ENCODE measurements at regions not wholly inside any gene's neighbourhood (a gene's known extent, or its start where the extent isn't known, plus 50 kb on each side); places are given as distances from the start of the nearest gene placed in this dataset.

DNA sequence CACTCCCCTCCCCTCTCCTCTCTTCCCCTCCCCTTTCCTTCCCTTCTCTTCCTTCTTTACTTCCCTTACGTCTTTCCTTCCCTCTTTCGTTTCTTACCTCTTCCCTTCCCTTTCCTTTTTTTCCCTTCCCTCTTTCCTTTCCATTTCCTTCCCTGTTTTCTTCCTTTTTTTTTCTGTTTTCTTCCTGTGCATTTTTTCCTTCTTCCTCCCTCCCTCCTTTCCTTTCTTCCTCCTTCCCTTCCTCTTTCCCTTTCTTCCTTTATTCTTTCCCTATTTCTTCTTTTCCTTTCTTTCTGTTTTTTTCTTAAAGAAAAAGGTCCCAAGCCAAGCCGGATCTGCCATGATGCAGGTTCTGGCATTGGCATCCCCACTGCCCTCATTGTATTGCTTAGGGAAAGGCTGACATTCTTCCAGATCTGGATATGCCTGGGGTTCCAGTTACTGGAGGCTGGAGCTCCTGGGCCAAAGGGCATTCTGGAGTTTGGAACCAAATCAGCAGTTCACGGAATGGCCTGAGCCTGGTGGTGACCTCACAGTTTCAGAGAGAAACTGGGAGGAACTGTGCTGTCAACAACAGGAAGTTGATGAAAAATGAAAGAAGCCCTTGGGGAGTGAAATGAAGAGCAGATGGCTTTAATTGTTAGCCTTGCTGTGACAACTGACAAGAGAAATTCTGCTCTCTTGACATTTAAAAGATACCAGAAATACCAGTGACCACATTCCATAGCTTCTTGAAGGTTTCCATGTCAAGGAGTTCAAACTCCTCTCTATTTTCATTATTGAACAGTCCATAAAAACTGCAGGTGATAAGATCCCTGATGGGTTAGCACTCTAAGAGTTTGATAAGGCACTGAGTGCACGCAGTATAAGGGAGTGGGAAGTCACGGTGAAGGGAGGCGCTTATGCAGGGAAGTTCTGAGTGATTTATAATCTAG is 622.1 kb downstream of the SPRY1 start:
- in situ Hi-C loops (cut with HindIII; ENCODE audit: low sequenced_read_pairs): no loop called here

DNA sequence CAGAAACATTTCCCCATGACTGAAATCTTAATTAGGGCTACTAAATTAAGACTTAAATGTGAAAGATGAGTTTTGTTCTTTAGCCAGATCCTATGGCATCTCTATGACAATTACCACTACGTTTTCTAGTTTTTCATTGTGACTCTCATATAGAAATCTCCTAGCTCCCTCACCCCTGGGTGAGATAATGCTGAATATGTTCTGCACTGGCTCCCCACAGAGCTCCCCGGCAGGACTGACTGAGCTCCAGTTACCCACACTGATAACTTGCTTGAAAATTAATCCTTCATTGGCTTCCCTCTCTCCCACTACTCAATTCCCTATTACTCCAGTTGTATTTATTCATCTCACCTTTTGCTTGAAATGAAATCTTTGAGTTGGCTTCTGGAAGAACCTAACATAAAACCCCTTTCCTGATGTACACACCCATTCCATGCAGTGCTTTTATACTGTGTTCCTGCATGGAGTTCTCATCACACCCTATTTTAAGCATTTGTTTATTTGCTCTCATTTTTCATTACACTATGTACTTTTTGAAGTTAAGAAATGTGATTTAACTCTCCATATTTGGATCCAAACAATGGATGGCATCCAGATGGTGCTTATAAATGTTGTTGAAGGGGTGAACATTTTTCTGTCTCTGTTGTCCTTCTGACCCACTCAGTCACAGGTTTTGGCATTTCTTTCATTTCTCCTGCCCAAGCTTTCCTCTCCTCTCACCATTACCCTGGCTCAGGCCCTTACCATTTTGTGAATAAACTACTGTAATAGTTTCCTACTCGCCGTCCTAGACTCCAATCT is 623.4 kb downstream of the SPRY1 start:
- in situ Hi-C loops (cut with HindIII; ENCODE audit: low sequenced_read_pairs): no loop called here

DNA sequence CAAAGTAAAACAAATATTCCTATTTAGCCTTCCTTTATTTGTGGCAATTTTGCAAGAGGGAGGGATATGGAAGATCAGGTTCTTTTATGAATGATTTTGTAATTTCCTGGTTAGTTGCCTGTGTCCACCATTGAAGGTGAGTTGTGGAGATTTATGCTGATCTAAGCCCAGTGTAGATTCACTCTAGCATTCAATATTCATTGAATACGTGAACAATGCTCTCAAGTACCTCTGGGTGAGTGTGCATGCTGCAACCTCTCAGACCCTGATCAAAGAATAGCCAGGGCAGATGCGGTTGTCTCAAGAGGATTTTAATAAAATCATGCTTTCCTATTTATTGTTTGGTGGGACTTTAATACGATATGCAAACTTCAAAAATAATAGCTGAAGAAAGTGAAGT is 628.4 kb downstream of the SPRY1 start:
- in situ Hi-C loops (cut with HindIII; ENCODE audit: low sequenced_read_pairs): no loop called here

DNA sequence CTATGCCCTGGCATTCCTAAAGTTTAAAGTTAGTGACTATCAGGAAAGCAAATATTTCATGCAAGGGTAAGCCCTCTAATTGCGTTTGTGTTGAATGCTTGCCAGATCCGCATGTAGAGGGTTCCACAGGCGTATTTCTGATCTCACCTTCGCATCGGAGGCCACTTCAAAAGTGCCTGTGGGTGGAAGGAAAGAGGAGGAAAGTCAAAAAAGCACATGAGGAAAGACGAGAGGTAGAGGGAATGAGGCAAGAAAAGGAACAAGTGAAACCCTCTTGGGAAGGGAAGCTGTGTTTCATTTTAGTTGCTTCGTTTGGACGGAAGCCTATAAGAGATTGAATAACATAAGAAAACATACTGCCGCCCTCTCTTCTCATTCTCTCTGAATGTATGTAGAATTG is 628.8 kb downstream of the SPRY1 start:
- in situ Hi-C loops (cut with HindIII; ENCODE audit: low sequenced_read_pairs): no loop called here

DNA sequence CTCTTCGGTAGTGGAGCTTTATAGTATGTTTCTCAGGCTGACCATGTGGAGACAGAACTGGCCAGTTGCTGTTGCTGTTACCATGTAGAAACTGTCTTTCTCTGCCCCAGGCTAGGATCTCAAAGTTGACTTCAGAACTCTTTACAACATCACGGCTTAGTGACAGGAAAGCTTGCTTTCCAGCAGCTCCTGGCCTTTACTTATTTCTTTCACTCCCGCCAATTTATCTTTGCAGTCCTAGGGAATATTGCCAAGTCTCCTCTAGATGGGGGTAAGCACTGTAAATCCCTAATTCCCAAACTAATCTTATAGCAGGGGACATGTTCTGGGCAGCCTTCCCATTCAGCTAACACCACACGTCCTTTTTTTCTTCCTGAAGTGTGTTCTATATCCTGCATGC is 631.6 kb downstream of the SPRY1 start:
- in situ Hi-C loops (cut with HindIII; ENCODE audit: low sequenced_read_pairs): no loop called here

DNA sequence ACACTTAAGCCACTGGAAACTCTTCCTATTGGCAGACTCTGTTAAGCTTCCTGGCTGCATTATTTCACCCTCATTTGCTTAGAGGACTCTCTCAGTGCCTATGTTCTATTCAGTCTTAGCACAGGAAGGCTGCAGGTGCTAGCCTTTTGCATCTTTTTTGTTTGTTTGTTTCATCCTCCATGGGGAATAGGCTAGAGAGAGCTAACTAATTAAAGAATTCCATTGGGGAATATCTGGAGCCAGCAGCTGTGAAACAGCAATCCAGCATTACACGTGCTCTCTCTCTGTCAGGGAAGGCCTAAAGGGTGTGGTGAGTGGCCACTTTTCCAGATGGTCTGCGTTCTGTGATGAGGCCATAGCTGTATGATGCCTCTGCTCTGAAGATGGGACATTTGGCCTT is 633.6 kb downstream of the SPRY1 start:
- in situ Hi-C loops (cut with HindIII; ENCODE audit: low sequenced_read_pairs): no loop called here

DNA sequence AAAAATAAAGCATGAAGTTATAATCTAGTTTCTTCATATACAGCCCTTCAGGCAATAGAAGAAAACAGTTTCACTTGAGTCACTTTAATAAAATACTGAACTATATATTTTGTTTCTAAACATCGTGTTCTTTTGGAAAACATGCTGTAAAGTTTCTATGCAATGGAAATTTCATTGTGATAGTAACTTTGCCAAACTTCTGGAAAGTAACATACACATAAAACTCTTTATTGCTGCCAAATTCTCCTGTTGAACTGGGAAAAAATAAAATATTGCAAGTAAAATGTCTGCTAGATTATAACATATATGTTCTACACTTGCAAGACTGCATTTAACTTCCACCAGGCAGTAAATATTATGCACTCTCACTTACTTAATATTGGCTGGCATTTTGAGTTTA is 635.4 kb downstream of the SPRY1 start:
- in situ Hi-C loops (cut with HindIII; ENCODE audit: low sequenced_read_pairs): no loop called here

DNA sequence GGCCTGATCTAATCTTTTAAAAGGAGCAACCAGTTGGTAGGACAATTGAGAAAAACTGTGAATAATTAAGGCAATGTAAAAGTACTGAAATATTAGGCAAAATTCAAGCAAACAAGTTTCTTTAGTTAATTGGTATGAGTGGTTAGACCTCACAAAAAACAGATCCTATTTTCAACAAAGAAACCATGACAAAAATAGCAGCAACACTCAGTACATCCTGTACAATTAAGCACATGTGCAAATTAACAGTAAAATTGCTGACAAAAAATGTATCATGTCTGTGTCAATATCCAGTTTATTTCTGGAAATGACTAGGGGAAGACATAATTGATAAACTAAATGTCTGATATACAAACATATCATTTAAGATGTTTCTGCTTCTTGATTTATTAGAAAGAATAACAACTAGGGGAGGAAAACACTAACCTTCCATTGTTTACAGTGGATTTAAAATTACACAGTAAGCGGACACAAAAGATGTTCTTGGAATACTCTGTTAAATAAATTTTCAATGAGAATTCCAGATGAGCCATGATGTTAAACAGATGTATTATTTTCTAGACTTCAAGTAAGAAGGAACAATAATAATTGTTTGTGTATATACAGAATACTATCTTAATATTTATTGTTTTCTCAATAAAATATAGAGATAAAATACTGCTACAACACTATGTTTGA is 638.9 kb downstream of the SPRY1 start:
- in situ Hi-C loops (cut with HindIII; ENCODE audit: low sequenced_read_pairs): no loop called here

DNA sequence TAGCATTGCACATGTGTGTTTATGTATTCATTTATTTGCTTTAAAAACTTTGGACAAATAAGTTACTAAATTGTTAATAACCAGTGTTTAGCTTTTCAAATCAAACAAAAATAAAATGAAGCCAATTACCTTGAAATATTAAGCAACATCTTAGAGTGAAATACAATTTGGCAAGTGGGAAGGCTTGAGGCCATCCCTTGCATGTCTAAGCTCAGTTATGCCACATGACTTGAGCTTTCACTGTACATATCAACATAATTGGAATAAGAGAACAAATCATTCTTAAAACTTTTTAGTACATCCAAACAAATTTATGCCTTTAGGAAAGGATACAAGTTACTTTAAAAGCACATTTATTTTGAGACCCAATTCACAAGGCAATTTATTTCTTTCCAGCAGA is 640.6 kb downstream of the SPRY1 start:
- in situ Hi-C loops (cut with HindIII; ENCODE audit: low sequenced_read_pairs): no loop called here

DNA sequence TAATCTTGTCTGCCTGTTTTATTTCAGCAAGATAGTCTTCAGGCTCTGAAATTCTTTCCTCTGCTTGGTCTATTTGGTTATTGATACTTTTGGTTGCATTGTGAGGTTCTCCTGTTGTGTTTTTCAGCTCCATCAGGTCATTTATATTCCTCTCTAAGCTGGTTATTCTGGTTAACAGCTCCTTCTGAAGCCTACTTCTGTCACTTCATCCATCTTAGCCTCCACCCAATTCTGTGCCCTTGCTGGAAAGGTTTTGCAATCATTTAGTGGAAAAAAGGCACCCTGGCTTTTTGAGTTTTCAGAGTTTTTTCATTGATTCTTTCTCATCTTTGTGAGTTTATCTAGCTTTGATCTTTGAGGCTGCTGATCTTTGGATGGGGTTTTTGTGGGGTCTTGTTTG is 647.7 kb downstream of the SPRY1 start:
- in situ Hi-C loops (cut with HindIII; ENCODE audit: low sequenced_read_pairs): no loop called here

DNA sequence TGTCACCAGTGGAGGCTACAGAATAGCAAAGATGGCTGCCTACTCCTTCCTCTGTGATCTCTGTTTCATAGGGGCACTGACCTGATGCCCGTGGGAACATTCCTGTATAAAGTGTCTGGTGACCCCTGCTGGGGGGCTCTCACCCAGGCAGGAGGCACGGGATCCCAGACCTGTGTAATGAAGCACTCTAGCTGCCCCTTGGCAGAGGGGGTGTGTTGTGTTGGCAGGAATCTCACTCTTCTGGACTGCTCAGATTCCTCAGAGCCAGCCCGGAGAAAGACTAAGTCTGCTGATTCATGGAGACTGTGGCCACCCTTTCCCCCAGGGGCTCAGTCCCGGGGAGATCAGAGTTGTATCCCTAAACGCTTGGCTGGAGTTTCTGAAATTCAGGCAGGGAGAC is 648.3 kb downstream of the SPRY1 start:
- in situ Hi-C loops (cut with HindIII; ENCODE audit: low sequenced_read_pairs): no loop called here

DNA sequence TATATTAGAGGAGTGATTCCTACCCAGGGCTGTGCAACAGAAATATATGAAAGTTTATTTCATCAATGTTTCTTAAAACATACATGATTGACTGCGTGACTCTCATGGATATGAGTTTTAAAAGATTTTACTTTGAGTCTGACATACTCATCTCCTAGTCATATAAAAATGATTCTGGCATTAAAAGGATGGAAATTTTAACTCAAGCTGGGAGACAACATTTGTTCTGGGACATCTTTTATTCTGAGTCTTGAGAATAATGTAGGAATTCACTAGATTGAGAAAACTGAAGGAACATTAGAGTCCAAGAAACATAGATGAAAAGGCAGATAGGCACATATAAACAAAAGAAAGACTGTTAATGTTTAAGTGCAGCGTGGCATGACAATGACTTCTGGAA is 649.6 kb downstream of the SPRY1 start:
- in situ Hi-C loops (cut with HindIII; ENCODE audit: low sequenced_read_pairs): no loop called here

DNA sequence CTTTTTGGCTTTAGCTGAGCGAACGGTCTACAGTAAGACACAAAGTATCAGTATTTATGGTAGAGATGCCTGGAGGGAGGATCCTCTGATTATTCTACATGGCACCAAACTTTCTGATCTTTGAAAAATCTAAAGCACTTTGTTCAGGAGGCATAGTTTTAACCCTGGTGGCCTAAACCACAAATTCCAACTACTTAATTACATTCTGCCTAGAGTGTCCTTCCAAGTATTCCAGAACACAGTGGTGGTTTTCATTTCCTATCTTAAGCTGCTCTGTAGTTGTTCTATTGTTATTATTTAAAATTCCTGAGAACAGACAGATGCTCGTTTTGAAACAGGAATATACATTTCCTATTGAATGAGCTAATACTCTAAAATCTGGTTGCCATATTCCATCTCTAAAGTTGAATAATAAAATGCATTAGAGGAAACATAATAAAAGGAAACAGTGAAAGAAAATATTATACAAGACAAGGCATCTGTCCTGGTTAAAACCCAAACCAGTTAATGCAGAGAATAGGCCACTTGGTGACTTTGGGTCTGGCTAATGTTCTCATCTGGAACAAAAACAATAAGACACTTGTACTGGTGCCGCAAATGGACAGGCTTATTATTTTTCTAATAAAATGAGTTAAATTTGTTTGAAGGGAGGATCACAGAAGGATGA is 657.4 kb downstream of the SPRY1 start:
- in situ Hi-C loops (cut with HindIII; ENCODE audit: low sequenced_read_pairs): no loop called here

DNA sequence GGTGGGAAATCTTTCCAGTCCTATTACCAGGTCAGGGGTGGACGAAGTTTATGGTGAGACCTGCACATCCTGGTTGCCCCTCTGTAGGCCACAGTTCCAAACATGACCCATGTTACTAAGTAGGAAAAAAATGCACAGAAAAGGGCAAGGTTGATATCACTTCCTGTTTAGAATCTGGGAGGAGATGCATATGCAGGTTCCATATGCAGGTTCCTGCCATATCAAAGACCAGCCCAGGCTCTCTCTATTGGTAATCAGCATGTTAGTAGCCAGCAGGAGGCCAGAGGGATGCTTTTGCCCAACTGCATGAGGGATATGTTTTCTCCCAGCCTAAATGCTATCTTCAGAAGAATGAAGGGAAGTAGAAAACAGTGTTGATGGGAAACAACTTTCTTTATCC is 657.2 kb downstream of the ANKRD50 start:
- in situ Hi-C loops (cut with HindIII; ENCODE audit: low sequenced_read_pairs): no loop called here

DNA sequence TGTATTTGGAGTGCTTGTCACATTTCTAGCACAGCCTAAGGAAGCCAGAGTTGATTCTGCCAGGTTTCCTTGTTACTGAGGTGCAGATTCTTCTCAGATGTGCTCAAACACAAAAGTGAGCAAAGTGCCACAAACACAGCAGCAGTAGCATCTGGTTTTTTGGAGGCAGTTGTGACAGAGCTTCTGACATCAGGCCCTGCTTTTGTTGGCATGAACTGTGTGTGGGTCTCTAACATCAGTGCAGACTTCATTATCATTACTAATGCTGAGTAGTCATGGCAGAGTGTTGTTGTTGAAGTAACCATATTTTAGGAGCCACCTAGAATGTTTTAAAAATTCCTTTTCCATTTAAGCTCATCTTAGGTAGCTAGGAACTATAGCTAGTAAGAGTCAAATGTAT is 656.6 kb downstream of the ANKRD50 start:
- in situ Hi-C loops (cut with HindIII; ENCODE audit: low sequenced_read_pairs): no loop called here

DNA sequence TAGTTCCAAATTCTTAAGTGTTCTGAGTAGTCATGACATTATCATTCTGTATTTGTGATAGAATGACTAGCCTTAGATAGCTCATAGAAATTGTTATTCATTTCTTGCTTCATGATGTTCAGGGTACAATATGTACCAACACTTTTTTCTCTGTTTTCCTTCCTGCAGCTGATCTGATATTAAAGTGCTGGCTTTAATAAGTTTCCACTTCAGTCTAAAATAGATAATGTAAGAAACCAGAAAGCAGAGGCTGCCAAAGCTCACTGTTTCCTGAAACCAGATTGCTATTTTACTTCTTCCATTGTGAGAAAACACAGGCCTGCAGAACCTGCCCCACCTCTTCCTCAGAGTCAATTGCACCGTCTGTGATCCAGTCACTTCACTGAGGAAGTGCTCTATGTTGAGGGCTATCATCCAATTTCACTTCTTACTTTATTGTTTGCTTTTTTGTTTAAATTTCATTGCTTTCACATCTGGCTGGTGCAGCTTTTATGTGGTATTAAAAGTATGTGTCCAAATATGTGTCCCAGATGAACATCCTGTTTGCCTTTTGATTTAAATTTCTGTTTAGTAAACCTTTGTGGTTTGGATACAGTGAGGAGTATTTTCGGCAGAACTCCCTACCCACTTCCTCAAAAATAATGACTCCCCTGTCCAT is 652.1 kb downstream of the ANKRD50 start:
- in situ Hi-C loops (cut with HindIII; ENCODE audit: low sequenced_read_pairs): no loop called here

DNA sequence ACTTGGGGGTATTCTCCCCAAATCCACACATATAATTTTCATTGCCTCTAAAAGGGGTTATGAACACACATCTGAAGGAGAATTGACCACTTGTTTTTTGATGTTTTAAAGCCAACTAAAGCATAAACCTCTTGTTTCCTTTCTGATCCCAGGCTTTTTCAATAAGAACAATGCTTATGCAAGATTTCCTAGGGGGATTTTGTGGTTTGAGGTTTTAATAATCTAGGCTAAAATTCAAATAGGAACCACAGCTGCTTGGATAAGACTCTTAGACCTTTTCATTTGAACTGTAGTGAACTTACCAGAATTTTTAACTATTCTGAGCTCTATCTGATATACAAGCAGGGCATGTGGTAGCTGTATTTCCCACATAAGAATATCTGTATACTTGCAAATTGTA is 651.1 kb downstream of the ANKRD50 start:
- in situ Hi-C loops (cut with HindIII; ENCODE audit: low sequenced_read_pairs): no loop called here

DNA sequence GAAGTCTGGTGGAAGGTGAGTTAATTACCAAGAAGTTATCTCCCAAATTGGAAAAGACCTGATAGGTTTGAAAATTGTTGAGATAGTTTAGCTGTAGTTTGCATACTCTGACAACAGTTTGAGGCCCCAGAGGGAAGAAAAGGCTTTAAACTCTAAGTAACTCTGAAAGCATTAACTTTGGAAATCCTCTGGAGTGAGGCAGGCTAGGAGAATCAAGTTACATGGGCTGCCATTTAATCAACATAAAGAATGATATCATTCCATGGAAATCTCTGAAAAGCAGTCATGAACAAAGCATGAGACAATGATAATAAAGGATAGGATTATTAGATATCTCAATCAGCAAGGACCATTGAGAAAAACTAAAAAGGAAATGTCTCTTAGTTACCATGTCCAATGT is 647.1 kb downstream of the ANKRD50 start:
- in situ Hi-C loops (cut with HindIII; ENCODE audit: low sequenced_read_pairs): no loop called here

DNA sequence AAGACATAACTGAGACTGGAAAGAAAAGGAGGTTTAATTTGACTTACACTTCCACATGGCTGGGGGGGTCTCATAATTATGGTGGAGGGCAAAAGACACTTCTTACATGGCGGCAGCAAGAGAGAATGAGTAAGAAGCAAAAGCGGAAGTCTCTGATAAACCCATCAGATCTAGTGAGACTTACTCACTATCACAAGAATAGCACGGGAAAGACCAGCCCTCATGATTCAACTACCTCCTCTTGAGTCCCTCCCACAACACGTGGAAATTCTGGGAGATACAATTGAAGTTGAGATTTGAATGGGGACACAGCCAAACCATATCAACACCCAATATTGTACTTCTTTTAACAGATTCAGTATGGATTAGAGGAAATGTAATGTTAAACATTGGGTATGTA is 646.6 kb downstream of the ANKRD50 start:
- in situ Hi-C loops (cut with HindIII; ENCODE audit: low sequenced_read_pairs): no loop called here

DNA sequence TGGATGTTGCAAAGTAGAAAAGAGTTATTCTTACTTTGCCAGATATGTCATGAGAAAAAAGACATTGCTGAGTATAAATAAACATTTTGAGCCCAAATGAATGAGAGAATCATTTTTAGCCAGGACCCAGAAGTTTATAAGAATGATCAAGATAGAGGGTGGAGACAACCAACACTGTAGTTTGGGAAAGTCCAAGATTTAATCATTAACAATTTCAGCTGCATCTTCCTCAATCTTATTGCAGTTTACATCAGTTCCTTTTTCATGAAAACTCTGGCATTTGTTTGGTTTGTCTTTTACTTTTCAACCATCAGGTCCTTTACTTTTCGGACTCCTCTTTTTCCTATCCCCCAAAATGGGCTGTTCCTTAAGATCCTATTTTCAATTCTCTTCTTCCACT is 645.9 kb downstream of the ANKRD50 start:
- in situ Hi-C loops (cut with HindIII; ENCODE audit: low sequenced_read_pairs): no loop called here

DNA sequence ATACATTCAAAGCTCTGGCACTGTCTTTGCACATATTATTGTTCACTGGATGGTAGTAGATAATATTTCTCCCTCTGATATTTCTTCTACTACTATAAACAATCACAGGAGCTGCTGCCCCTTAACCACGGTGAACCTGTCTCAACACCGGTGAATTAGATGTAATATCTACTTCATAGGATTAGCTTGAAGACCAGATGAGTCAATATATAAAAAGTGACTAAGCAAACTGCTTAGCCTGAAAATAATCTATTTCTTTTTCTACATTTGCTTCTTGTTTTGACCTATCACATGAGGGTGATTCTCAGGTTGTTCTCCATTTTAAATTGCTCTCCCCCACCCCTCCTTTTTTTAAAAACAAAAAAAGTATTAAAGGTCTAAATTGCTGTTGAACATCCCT is 645.5 kb downstream of the ANKRD50 start:
- in situ Hi-C loops (cut with HindIII; ENCODE audit: low sequenced_read_pairs): no loop called here
